Activated naive CD8-positive, alpha-beta T cell treated with anti-CD3 and anti-CD28 coated beads, Interleukin-2, amount 50 U/mL, for 24 hours (primary cell): ENCODE measurements at regions not wholly inside any gene's neighbourhood (a gene's known extent, or its start where the extent isn't known, plus 50 kb on each side); places are given as distances from the start of the nearest gene placed in this dataset.
"Not testable (repeated sequence)": the region's sequence is repeated elsewhere in the genome, so short reads cannot be mapped to it uniquely, and the experiment has no call there.

Experiments used
- ATAC-seq: fragments of 150-1000 bp; cut with Tn5 transposase; one replicate; pipeline ENCODE4 v1.10.0; 2021
- DNase-seq: peaks from one replicate; pipeline ENCODE4 v3.0.0; 2021
- H3K27ac Mint-ChIP-seq: one replicate; pipeline ENCODE4 v1.8.0; 2021; ENCODE audit warnings: mild to moderate bottlenecking, mixed read lengths
- H3K27me3 Mint-ChIP-seq: one replicate; pipeline ENCODE4 v1.8.0; 2021; ENCODE audit warnings: mixed read lengths
- H3K36me3 Mint-ChIP-seq: one replicate; pipeline ENCODE4 v1.8.0; 2021; ENCODE audit warnings: low read depth, mixed read lengths
- H3K4me1 Mint-ChIP-seq: one replicate; pipeline ENCODE4 v1.8.0; 2021; ENCODE audit warnings: mixed read lengths
- H3K4me3 Mint-ChIP-seq: one replicate; pipeline ENCODE4 v1.8.0; 2021; ENCODE audit warnings: mild to moderate bottlenecking, moderate library complexity, mixed read lengths
- H3K9me3 Mint-ChIP-seq: one replicate; pipeline ENCODE4 v1.8.0; 2021; ENCODE audit warnings: mixed read lengths

DNA sequence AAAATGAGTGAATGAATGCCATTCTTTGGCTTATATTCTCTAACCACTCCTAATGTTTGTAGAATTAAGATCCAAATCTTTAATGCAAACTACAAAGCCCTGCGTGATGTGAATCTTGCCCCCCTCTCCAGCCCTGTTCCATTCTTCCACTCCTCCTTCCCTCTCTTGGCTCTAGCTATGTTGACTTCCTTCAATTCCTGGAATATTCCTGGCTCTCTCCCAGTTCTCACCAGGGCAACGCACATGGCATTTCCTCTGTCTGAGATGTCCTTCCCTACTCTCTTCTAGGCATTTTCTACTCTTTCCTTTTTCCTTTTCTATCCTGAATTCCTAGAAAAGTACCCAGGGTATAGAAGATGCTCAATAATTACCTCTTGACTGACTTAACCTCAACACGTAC lies 446.0 kb upstream of the ADAMTS9 start:
- not testable (repeated sequence) for H3K27me3 Mint-ChIP-seq, ATAC-seq, H3K36me3 Mint-ChIP-seq, H3K27ac Mint-ChIP-seq, H3K4me1 Mint-ChIP-seq, DNase-seq, H3K4me3 Mint-ChIP-seq
- H3K9me3 Mint-ChIP-seq = peaks cover 18% of the 10 kb centered on the region

DNA sequence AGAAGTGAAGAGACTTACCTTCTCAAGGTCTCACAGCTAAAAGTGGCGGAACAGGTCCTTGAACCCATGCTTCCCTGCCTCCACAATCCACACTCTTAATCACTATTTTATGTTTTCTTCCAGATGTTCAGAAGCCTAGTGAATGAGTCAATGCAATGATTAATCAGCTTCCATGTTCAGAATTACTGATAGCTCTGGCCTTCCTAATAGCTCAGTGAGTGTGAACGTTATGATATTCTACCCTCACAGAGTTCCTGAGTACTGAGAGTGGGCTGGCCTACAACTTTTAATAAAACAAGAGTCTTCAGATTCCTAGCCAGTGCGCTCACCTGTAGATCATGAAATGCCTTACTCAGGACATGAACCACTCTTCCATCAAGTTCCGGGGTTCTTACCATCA lies 443.0 kb upstream of the ADAMTS9 start:
- no peaks in the 10 kb centered on the region for H3K27me3 Mint-ChIP-seq
- H3K4me1 Mint-ChIP-seq = no peaks in the 10 kb centered on the region
- no peaks in the 10 kb centered on the region for H3K36me3 Mint-ChIP-seq
- ATAC-seq = no peak
- H3K4me3 Mint-ChIP-seq = no peak overlapping the region
- no peak for DNase-seq
- no peak overlapping the region for H3K27ac Mint-ChIP-seq
- peaks cover 20% of the 10 kb centered on the region for H3K9me3 Mint-ChIP-seq

GRCh38 chr3:65128346-65128745 lies 440.5 kb upstream of the ADAMTS9 start:
- no peaks in the 10 kb centered on the region for H3K4me1 Mint-ChIP-seq
- H3K4me3 Mint-ChIP-seq = no peak overlapping the region

GRCh38 chr3:65126527-65127410 lies 439.0 kb upstream of the ADAMTS9 start:
- H3K4me3 Mint-ChIP-seq = no peak overlapping the region
- H3K9me3 Mint-ChIP-seq = peaks cover 16% of the 10 kb centered on the region
- no peak for ATAC-seq
- H3K4me1 Mint-ChIP-seq = no peaks in the 10 kb centered on the region
- no peaks in the 10 kb centered on the region for H3K36me3 Mint-ChIP-seq
- DNase-seq = no peak
- no peaks in the 10 kb centered on the region for H3K27me3 Mint-ChIP-seq
- no peak overlapping the region for H3K27ac Mint-ChIP-seq

More at GRCh38 chr3:65128346-65128745, 440.5 kb upstream of the ADAMTS9 start:
- no peaks in the 10 kb centered on the region for H3K27me3 Mint-ChIP-seq
- ATAC-seq (no peak), DNase-seq (no peak)
- H3K27ac Mint-ChIP-seq = no peak overlapping the region
- H3K36me3 Mint-ChIP-seq = no peaks in the 10 kb centered on the region
- H3K9me3 Mint-ChIP-seq = peaks cover 20% of the 10 kb centered on the region

GRCh38 chr3:65120156-65120555 lies 432.4 kb upstream of the ADAMTS9 start:
- ATAC-seq, H3K36me3 Mint-ChIP-seq, H3K27me3 Mint-ChIP-seq, H3K4me3 Mint-ChIP-seq, H3K27ac Mint-ChIP-seq, DNase-seq, H3K4me1 Mint-ChIP-seq: not testable (repeated sequence)
- H3K9me3 Mint-ChIP-seq = peaks cover 12% of the 10 kb centered on the region

DNA sequence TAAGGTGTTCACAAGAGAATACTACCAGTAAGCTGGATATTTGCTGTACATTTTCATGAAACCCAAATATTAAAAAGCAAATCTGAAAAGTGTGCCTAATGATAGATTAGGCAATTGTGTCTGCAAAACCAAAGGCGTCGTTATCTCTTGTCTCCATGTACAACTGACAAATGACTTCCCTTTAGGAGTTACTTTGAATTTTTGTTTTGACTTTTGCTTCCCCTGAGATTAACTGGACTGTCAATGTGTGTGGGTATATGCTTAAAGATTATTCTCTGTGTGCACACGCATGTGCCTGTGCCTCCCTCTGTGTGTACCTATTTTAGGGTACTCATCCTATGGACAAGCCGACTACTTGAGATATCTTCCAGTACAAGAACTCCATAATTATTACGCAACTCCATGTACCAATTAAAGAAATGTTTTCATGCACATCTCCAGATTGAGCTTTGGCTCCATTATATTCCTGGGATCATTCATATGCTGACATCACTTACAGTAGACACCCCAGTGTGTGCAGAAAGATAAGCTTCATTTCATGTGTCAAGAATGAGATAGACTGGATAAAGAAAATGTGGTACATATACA lies 431.2 kb upstream of the ADAMTS9 start:
- Mint-ChIP-seq H3K9me3 (peaks cover 12% of the 10 kb centered on the region), H3K36me3 (peaks cover 2% of the 10 kb centered on the region), H3K4me1 (no peaks in the 10 kb centered on the region), H3K4me3 (no peak overlapping the region), H3K27ac (no peak overlapping the region), H3K27me3 (no peaks in the 10 kb centered on the region)
- ATAC-seq (no peak), DNase-seq (no peak)

DNA sequence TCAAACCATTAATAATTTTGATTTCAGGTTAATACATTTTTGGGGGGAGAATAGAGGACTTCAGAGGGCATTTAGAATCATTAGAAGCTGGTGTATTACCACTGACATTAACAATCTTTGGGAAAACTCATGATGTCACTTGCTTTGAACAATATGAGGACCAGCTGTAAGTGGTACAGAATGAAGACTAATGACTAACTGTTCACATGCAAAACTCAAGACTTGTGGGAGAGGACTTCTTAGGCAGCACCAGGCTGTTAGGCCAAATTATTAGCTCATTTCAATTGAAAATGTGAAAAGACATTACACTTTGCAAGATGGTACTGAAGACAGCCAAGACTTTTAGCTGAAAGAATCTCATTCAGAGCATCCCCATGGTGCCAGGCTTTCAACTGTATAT lies 426.2 kb upstream of the ADAMTS9 start:
- H3K9me3 Mint-ChIP-seq = peaks cover 6% of the 10 kb centered on the region
- ATAC-seq = no peak

DNA sequence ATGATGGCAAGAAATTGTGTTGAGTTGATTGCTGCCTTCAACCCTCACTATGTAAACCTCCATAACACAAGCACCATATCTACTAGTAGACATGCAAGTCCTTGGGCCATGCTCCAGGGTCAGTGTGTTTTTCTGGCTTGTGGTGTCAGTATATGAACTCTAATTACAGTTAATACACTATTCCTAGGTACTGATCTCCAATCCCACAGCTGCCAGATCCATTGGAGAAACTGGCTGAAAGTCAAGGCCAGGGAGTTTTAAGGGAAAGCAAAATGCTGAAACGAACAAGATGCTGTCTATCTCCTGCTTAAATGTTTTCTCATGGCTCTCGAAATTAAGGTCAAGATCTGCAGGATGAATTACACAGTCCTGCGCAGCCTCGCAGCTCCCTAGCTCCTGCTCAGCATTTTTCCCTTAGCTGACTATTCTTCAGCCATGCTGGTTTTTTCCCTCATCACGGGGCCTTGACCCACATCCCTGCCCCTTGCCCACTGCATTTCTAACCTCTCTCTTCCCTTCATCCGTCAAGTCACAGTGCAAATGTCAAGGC lies 425.0 kb upstream of the ADAMTS9 start:
- no peaks in the 10 kb centered on the region for H3K36me3 Mint-ChIP-seq
- DNase-seq = no peak
- ATAC-seq = no peak
- peaks cover 5% of the 10 kb centered on the region for H3K9me3 Mint-ChIP-seq
- H3K27me3 Mint-ChIP-seq = no peaks in the 10 kb centered on the region
- H3K4me1 Mint-ChIP-seq = no peaks in the 10 kb centered on the region
- no peak overlapping the region for H3K4me3 Mint-ChIP-seq
- no peak overlapping the region for H3K27ac Mint-ChIP-seq

More for the DNA sequence above, 426.2 kb upstream of the ADAMTS9 start:
- H3K4me1 Mint-ChIP-seq = no peaks in the 10 kb centered on the region
- H3K4me3 Mint-ChIP-seq = no peak overlapping the region
- no peaks in the 10 kb centered on the region for H3K36me3 Mint-ChIP-seq
- H3K27me3 Mint-ChIP-seq = no peaks in the 10 kb centered on the region
- no peak overlapping the region for H3K27ac Mint-ChIP-seq
- no peak for DNase-seq

DNA sequence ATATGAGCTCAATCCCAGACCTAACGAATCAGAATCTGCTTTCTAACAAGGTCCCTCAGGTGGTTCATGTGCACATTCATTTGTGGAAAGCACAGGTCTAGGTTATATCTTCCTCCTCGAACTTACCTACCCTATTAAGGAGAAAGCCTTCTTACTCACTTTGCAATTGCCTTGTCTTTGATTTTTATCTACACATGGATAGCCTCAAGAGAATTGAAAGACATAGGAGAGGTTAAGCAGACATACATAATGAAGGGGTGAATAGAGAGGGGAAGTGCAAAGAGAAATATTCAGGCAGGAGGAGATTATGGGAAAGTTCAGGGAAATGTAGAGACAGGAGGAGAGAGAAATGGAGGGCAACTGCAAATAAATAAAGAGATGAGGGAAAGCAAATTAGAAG lies 422.9 kb upstream of the ADAMTS9 start:
- no peaks in the 10 kb centered on the region for H3K27me3 Mint-ChIP-seq

GRCh38 chr3:65109966-65110500 lies 422.2 kb upstream of the ADAMTS9 start:
- Mint-ChIP-seq H3K36me3 (no peaks in the 10 kb centered on the region), H3K27me3 (no peaks in the 10 kb centered on the region), H3K9me3 (no peaks in the 10 kb centered on the region), H3K4me1 (no peaks in the 10 kb centered on the region), H3K4me3 (no peak overlapping the region), H3K27ac (no peak overlapping the region)
- DNase-seq (no peak), ATAC-seq (no peak)

More for the DNA sequence above, 422.9 kb upstream of the ADAMTS9 start:
- Mint-ChIP-seq H3K27ac (no peak overlapping the region), H3K4me3 (no peak overlapping the region), H3K9me3 (no peaks in the 10 kb centered on the region), H3K36me3 (no peaks in the 10 kb centered on the region), H3K4me1 (no peaks in the 10 kb centered on the region)
- ATAC-seq (no peak), DNase-seq (no peak)

- no peak overlapping the region for H3K4me3 Mint-ChIP-seq
- peaks cover under 1% of the 10 kb centered on the region for H3K9me3 Mint-ChIP-seq
- H3K4me1 Mint-ChIP-seq = no peaks in the 10 kb centered on the region
- H3K36me3 Mint-ChIP-seq = no peaks in the 10 kb centered on the region
- ATAC-seq (no peak), DNase-seq (no peak)
- H3K27me3 Mint-ChIP-seq = no peaks in the 10 kb centered on the region
- no peak overlapping the region for H3K27ac Mint-ChIP-seq
Measured at GRCh38 chr3:65107174-65107573, 419.4 kb upstream of the ADAMTS9 start.

- DNase-seq (no peak), ATAC-seq (no peak)
- H3K4me3 Mint-ChIP-seq = no peak overlapping the region
- H3K27ac Mint-ChIP-seq = no peak overlapping the region
- H3K27me3 Mint-ChIP-seq = no peaks in the 10 kb centered on the region
- no peaks in the 10 kb centered on the region for H3K4me1 Mint-ChIP-seq
- no peaks in the 10 kb centered on the region for H3K36me3 Mint-ChIP-seq
- peaks cover 4% of the 10 kb centered on the region for H3K9me3 Mint-ChIP-seq
Measured at GRCh38 chr3:65101450-65101849, 413.6 kb upstream of the ADAMTS9 start.

DNA sequence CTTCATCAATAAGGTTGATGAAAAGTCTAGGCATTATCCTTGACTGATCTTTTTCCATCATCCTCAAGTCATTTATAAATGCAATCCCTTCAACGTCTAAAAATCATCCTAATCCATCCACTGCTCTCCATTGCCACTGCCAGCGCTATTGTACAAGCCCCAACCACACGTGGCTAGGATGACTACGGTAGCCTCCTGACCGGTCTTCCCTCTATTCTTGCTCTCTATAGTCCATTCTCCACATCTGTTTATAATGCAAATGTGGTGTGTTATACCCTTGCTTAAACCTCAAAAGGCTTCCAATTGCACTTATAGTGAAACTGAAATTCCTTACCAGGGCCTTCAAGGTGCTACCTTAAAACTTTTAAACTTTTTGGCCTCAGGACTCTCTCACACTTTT lies 410.6 kb upstream of the ADAMTS9 start:
- no peak for ATAC-seq
- no peak overlapping the region for H3K27ac Mint-ChIP-seq

GRCh38 chr3:65096110-65096745 lies 408.4 kb upstream of the ADAMTS9 start:
- Mint-ChIP-seq H3K4me1 (no peaks in the 10 kb centered on the region), H3K36me3 (no peaks in the 10 kb centered on the region), H3K27me3 (no peaks in the 10 kb centered on the region), H3K4me3 (no peak overlapping the region), H3K27ac (no peak overlapping the region), H3K9me3 (peaks cover 7% of the 10 kb centered on the region)
- DNase-seq (no peak), ATAC-seq (no peak)

More for the DNA sequence above, 410.6 kb upstream of the ADAMTS9 start:
- no peak for DNase-seq
- Mint-ChIP-seq H3K27me3 (no peaks in the 10 kb centered on the region), H3K4me1 (no peaks in the 10 kb centered on the region), H3K4me3 (no peak overlapping the region), H3K36me3 (no peaks in the 10 kb centered on the region), H3K9me3 (peaks cover 4% of the 10 kb centered on the region)
